HG03103 (cell line): ENCODE measurements at regions not wholly inside any gene's neighbourhood (a gene's known extent, or its start where the extent isn't known, plus 50 kb on each side); places are given as distances from the start of the nearest gene placed in this dataset.
"Not testable (repeated sequence)": the region's sequence is repeated elsewhere in the genome, so short reads cannot be mapped to it uniquely, and the experiment has no call there.

Experiments used
- ATAC-seq: cut with Tn5 transposase; IDR thresholded peaks from one replicate; pipeline ENCODE4 v1.9.1; 2021; ENCODE audit warnings: low read depth; ENCODE audit not compliant: unreplicated experiment

DNA sequence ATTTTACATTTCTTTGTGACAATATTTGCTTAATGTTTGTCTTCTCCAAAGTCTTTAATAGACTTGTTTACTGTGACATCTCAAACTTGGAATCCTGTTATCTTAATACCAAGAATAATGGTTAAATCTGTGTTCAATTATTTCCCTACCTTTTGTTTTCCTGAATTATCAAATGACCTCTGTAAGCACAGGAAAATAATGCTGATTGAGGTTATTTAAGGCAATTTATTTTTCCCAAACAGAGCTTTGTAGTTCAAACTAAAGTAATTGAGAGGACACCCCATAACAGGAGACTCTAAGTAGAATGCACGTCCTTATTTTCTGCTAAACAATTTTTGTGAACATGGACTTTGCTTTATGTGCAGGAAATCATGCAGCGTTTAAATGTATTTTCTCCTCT is 195.0 kb downstream of the BTBD3 start:
- ATAC-seq, result no peak

- no peak for ATAC-seq
Observed at GRCh38 chr20:12113075-12113467, 195.4 kb downstream of the BTBD3 start.

DNA sequence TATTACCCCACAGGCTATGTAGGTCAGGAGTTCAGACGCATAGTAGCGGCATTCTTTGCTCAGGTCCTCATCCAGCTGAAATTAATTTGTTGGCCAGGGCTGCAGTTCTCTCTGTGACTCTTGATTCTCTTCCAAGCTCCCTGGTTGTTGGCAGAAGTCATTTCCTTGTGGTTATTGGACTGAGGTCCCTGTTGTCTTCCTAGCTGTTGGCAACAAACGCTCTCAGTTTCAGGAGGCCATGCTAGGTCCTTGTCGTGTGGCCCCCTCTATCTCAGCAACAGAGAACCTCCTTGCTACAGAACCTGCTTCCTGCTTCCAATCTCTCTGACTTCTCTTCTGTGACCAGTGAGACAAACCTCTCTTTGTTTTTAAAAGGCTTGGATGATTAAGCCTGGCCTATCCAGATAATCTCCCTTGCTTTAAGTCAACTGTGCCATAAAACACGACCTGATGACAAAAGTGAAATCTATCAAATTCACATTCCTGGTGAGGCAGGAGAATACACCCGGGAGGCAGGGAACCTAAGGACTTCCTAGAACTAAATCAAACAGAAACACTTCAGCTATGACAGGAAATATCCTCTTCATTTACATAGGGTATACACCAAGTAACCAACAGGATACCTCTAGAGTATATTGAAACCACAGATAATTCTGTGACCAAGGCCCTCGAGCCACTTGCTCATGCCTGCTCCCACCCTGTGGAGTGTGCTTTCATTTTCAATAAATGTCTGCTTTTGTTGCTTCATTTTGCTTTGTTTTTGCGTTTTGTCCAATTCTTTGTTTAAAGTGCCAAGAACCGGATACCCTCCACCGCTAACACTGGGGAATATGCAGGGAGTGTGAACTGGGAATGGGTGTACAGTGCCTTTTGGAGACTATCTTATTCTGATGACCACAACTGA is 196.0 kb downstream of the BTBD3 start:
- ATAC-seq, result no peak

DNA sequence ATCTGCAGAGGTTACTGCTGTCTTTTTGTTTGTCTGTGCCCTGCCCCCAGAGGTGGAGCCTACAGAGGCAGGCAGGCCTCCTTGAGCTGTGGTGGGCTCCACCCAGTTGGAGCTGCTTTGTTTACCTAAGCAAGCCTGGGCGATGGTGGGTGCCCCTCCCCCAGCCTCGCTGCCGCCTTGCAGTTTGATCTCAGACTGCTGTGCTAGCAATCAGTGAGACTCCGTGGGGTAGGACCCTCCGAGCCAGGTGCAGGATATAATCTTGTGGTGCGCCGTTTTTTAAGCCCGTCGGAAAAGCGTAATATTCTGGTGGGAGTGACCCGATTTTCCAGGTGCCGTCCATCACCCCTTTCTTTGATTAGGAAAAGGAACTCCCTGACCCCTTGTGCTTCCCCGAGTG is 211.4 kb downstream of the BTBD3 start:
- ATAC-seq, result not testable (repeated sequence)

DNA sequence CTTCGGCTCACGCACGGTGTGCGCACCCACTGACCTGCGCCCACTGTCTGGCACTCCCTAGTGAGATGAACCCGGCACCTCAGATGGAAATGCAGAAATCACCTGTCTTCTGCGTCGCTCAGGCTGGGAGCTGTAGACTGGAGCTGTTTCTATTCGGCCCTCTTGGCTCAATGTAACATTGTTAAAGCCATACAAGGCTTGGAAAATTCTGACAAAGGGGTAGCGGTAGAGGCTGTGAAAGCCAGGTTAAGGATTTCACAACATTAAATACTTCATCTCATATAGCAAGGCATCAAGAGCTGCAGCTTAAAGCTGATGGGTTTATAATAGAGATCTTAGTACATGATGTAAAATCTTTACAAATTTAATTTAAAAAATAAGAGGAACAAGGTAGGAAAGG is 211.8 kb downstream of the BTBD3 start:
- ATAC-seq, result not testable (repeated sequence)

DNA sequence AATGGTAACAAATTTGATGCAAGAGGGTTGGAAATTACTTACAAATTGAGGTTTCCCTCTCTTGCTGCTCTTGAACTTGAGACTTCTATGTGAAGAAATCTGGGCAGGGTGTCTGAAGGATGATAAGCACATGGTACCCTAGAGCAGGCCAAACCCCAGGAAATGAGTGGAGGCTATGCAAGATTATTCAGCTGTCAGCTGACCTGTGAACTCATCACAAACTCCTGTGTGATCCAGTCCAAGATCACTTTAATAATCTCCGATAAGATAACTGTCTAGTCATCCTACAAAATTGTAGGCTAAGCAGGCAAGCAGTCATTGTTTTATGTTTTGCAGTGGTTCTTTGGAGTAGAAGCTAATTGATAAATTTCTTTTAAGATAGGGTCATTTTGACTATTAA is 213.1 kb downstream of the BTBD3 start:
- ATAC-seq, result no peak

GRCh38 chr20:12133553-12133952 is 215.9 kb downstream of the BTBD3 start:
- no peak for ATAC-seq

DNA sequence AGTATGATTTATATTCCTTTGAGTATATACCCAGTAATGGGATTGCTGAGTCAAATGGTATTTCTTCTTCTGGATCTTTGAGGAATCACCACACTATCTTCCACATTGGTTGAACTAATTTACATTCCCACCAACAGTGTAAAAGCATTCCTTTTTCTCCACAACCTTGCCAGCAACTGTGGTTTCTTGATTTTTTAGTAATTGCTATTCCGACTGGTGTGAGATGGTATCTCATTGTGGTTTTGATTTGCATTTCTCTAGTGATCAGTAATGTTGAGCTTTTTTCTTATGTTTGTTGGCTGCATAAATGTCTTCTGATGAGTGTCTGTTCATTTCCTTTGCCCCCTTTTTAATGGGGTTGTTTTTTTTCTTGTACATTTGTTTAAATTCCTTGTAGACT is 228.3 kb downstream of the BTBD3 start:
- ATAC-seq, result not testable (repeated sequence)

DNA sequence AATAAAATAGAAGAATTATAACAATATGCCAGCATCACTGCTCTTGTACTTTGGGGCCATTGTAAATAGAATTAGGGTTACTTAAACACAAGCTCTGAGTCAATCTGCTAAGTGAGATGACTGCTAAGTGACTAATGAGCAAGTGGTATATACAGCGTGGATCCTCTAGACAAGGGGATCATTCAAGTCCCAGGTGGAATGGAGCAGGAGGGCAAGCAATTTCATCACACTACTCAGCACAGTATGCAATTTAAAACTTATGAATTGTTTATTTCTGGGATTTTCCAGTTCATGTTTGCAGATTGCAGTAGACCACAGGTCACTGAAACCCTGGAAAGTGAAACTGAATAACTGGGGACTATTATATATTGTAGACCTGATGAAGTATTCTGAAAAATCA is 235.3 kb downstream of the BTBD3 start:
- no peak for ATAC-seq

- no peak for ATAC-seq
Observed at GRCh38 chr20:12153628-12154027, 235.9 kb downstream of the BTBD3 start.

DNA sequence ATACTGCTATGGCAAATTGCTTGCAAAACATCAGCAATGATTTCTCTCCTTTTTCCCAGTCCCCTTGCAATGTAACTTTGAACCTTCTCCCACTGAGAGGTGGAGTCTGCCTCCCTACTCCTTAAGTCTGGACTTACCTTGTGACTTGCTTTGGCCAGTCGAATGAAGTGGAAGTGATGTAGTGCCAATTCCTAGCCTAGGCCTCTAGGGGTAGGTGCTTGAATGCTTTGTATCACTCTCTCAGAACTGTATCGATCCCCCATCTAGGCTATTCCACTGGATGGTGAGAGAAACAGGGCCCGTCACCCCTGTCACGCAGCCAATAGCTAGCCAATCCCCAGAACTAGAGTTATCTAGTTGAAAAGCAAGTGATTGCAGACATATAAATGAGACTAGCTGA is 238.6 kb downstream of the BTBD3 start:
- no peak for ATAC-seq

DNA sequence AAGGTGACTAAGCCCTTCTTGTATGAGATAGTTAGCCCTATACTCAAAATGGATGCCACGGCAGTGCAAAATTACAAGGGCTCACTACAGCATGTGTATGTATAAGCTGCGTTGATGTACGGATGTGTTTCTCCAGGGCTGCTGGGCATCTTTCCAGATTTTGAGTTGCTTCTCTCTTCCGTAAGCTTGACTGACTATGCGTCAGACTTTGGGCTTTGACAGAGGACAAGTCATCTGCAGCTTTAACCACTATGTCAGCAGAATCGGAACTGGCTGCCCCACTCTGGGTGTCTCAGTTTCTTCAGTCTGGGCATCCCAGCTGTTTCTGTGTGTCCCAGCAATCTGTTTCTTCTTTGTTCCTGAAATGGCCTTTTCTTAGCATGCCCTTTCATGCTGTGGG is 241.6 kb downstream of the BTBD3 start:
- no peak for ATAC-seq

DNA sequence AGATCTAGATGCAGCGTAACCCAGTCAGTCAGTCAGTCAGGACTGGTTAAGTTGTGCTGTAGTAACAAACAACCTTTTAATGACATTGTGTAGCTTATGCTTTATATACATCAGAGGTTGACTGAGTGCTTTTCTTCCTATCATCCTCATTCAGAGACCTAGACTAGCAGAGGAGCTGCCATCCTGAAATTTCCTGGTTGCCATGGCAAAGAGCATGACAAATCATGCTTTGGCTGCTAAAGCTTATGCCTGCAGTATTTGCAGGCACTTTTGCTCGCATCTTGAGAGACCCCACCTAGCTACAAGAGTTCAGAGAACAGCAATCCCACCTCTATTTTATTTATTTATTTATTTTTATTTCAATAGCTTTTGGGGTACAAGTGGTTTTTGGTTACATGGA is 244.0 kb downstream of the BTBD3 start:
- ATAC-seq, result no peak

GRCh38 chr20:12166053-12166717 is 248.5 kb downstream of the BTBD3 start:
- no peak for ATAC-seq

- ATAC-seq, result no peak
Observed at GRCh38 chr20:12170406-12170805, 252.7 kb downstream of the BTBD3 start.

DNA sequence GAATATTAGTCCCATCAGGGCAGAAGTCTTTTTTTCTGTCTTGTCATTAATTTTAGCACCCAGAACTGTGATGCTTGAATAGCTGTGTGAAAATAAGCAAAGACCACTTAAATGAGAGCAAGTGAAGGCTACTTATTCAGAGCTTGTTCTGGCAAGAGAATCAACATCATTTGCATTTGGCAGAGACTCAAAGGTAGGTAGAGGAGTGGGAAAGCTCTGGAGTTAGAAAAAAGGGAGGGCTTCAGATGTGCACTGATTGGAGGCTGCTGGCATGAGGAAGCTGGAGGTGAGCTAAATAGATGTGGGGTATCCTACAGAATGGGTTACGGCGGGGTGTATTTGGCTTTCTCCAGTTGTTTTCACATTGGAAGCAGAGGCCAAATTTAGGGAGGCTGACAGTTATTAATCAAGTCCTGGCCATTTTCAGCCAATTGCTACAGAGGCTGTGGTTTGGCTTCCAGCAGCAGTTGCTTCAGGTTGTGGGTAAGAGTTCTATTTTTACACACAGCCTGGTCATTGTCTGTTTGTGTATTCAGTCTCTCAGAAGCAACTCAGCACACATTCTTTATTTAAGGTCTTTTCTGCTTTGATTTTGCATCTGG is 254.3 kb downstream of the BTBD3 start:
- no peak for ATAC-seq

DNA sequence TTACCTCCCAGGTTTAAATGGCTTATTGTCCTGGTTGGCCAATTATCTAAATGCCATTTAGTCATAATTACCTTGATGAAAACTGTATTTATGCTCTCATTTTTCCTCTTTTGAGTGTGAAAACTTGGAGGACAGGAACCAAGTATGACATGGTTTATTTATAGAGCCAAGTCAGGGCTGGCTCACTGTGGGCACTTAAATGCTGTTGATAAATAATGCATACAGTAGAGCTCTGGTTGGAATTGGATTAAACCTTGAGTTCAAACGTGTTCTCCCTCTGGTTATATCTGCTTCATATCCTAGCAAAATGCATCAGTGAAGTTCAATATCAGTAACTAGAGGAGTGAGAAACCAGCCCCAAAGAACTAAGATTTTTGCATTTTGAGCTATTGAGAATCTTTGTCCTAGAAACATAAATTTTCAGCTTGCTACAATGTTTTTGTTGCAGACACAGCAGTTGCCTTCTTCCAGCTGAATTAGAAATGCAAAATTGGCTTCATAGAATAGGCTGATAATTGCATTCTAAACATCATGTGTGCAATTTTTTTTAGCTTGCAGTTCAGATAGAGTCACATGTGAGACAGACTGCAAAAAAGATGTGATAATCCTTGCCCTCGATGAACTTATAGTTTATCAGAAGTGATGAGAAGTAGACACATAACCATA is 255.8 kb downstream of the BTBD3 start:
- ATAC-seq, result no peak

DNA sequence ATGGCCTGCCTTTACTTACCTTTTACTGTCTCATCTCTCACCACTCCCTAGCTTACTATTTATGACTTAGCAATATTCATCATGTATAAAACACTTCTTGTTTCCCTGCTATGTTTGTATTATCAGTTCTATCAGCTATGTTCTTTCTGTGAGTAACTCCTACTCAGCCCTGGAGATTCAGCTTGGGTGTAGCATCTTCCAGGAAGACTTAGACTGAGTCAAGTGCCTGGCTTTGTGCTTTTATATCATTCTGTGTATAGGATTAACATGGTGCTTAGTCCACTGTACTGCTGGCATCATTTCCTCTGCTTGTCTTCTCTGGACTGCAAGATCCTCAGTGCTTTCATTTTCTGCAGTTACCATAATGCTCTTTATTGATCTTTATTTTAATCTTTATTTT is 257.8 kb downstream of the BTBD3 start:
- ATAC-seq, result no peak

DNA sequence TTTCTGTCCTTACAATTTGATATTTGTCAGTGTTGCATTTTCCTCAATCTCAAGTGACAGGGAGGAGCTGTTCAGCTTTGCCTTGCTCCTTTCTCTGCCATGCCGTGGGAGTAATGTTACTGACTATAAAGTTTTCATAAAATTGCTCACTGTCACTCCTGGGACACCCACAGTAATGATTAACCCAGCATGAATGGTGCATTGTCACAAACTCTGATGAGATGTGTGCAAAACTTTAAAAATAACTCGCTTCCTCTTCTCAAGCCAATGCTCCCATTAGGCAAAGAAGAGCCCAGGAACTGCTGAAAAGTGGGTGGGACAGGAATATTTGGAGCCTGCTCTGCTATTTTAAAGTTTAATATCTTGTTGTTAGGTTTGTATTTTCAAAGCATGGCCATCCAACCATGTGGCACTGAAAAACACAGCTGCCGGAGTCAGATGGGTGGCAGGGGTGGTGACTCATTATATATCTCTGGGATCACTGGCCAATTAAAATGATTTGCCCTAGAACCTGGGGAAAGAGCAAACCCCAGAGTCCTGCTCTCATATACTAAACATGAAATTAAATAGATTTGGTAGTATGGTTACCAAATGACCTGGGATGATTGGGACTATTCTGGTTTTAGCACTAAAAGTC is 260.1 kb downstream of the BTBD3 start:
- no peak for ATAC-seq

DNA sequence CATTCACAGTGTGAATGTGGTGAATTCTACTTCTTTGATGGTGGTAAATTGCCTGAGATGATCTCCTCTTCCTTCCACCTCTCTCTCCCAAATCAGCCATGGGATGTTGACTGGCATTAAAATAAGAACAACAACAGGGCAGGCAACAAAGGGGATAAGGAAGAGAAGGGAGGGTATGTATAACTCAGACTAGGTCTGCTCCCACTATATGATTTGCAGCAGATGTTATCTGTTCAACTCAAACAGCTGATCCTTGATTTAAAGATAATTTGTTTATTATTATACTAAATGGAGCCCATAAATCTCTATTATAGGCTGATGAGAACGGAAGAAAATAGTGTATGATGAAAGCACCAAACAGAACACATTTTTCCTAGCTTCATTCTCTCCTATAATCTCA is 262.0 kb downstream of the BTBD3 start:
- no peak for ATAC-seq
